ENCODE measurements at regions not wholly inside any gene's neighbourhood (a gene's known extent, or its start where the extent isn't known, plus 50 kb on each side); places are given as distances from the start of the nearest gene placed in this dataset.

GRCh38 chr1:216812966-216813365 lies 89.7 kb upstream of the ESRRG start:
- Histone ChIP-seq H3K27ac (no peak overlapping the region), H3K9me3 (no peaks in the 10 kb centered on the region), H3K4me3 (replicated peaks in 1 of 3) (no peak overlapping the region), H3K27me3 (no peaks in the 10 kb centered on the region), H3K36me3 (no peaks in the 10 kb centered on the region), H3K4me1 (no peaks in the 10 kb centered on the region)
- 88 to 90% methylated on average over 4 of the region's 4 CpGs for WGBS, 2 donors
- DNase-seq: no peak
- TF ChIP-seq CTCF (IDR thresholded peaks at IDR 0.05) (no peak), POLR2A (IDR thresholded peaks at IDR 0.05) (no peak)
- intact Hi-C loops (cut with DNase I): no loop called here

GRCh38 chr1:216809649-216810048 lies 86.4 kb upstream of the ESRRG start:
- no peaks in the 10 kb centered on the region for H3K36me3 ChIP-seq
- H3K9me3 ChIP-seq: no peaks in the 10 kb centered on the region
- intact Hi-C loops (cut with DNase I): no loop called here
- DNase-seq: no peak
- no peaks in the 10 kb centered on the region for H3K4me1 ChIP-seq
- TF ChIP-seq CTCF (IDR thresholded peaks at IDR 0.05) (no peak), POLR2A (IDR thresholded peaks at IDR 0.05) (no peak)
- H3K27me3 ChIP-seq: no peaks in the 10 kb centered on the region
- H3K4me3 ChIP-seq (replicated peaks in 1 of 3): no peak overlapping the region
- WGBS, 2 donors: 72 to 85% methylated on average over 5 of the region's 5 CpGs
- H3K27ac ChIP-seq: no peak overlapping the region

- 83 to 90% methylated on average over 1 of the region's 1 CpG for WGBS, 2 donors
- H3K4me1 ChIP-seq: peaks cover 0 to 3% of the 10 kb centered on the region in 2 donors
- no peak for DNase-seq
- H3K27ac ChIP-seq: no peak overlapping the region
- no peak for TF ChIP-seq CTCF (IDR thresholded peaks at IDR 0.05)
- TF ChIP-seq POLR2A (IDR thresholded peaks at IDR 0.05): no peak
- H3K36me3 ChIP-seq: no peaks in the 10 kb centered on the region
- intact Hi-C loops (cut with DNase I): no loop called here
- no peaks in the 10 kb centered on the region for H3K9me3 ChIP-seq
- H3K27me3 ChIP-seq: no peaks in the 10 kb centered on the region
- no peak overlapping the region for H3K4me3 ChIP-seq (replicated peaks in 1 of 3)
These were observed 84.5 kb upstream of the ESRRG start for GRCh38 chr1:216807696-216808095.

- WGBS, 2 donors: 91 to 100% methylated on average over 1 of the region's 1 CpG
- H3K4me3 ChIP-seq (replicated peaks in 1 of 3): no peak overlapping the region
These were observed 82.7 kb upstream of the ESRRG start for GRCh38 chr1:216805953-216806352.

GRCh38 chr1:216805233-216805632 lies 82.0 kb upstream of the ESRRG start:
- DNase-seq: no peak
- Histone ChIP-seq H3K9me3 (no peaks in the 10 kb centered on the region), H3K36me3 (no peaks in the 10 kb centered on the region), H3K4me3 (replicated peaks in 1 of 3) (no peak overlapping the region), H3K4me1 (peaks cover 0 to 3% of the 10 kb centered on the region in 2 donors), H3K27ac (no peak overlapping the region), H3K27me3 (no peaks in the 10 kb centered on the region)
- intact Hi-C loops (cut with DNase I): no loop called here
- 77 to 81% methylated on average over 5 of the region's 5 CpGs for WGBS, 2 donors
- TF ChIP-seq POLR2A (IDR thresholded peaks at IDR 0.05) (no peak), CTCF (IDR thresholded peaks at IDR 0.05) (no peak)

More at GRCh38 chr1:216805953-216806352, 82.7 kb upstream of the ESRRG start:
- Histone ChIP-seq H3K9me3 (no peaks in the 10 kb centered on the region), H3K36me3 (no peaks in the 10 kb centered on the region), H3K27me3 (no peaks in the 10 kb centered on the region), H3K4me1 (peaks cover 0 to 3% of the 10 kb centered on the region in 2 donors), H3K27ac (no peak overlapping the region)
- TF ChIP-seq POLR2A (IDR thresholded peaks at IDR 0.05) (no peak), CTCF (IDR thresholded peaks at IDR 0.05) (no peak)
- no peak for DNase-seq
- intact Hi-C loops (cut with DNase I): no loop called here
